ENCODE measurements at regions not wholly inside any gene's neighbourhood (a gene's known extent, or its start where the extent isn't known, plus 50 kb on each side); places are given as distances from the start of the nearest gene placed in this dataset.

DNA sequence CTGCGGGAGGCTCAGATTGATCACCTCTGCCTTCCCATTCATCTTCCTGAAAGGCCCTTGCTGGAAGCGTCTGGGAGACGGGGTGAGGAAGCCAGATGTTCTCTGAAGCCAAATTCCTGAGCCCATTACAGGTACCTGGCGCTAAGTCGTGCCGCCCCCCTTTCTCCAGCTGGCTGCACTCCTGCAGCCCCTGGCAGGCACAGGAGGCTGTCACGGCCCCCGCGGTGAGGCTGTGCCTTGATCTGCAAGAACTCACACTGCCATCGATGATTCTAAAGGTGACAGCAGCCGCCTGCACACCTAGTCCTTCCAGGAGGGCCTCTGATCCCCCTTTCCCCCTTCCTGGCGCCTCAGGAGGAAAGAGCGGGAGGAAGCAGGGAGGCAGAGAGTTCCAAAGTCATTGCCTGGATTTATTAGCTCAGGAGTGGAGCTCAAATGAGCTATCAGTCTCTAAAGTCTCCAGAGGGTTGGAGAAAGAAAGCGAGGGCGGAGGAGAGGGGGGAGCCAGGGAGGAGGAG lies 106.9 kb downstream of the RFLNA start:
- no peak overlapping the region for H3K18ac ChIP-seq (ENCODE audit: insufficient read length, low read depth, low read length)
- no peak overlapping the region for H4K8ac ChIP-seq (replicated peaks; ENCODE audit: insufficient read length, low read depth, low read length)
- no CpG with 5 or more reads among the region's 15 CpGs for WGBS (ENCODE audit: extremely low coverage, insufficient read length, low lambda C conversion rate)
- H3K4me1 ChIP-seq (ENCODE audit: insufficient read depth, low read length): no peaks in the 10 kb centered on the region
- H3K4ac ChIP-seq (ENCODE audit: low read depth, low read length): no peak overlapping the region
- no peak overlapping the region for H4K5ac ChIP-seq (ENCODE audit: insufficient read length, low read depth, low read length)
- no peaks in the 10 kb centered on the region for H3K9me3 ChIP-seq (ENCODE audit: control insufficient read depth, low read depth, low read length)
- no peak overlapping the region for H3K4me2 ChIP-seq (ENCODE audit: insufficient read depth, insufficient read length, low read length)
- H3K4me3 Mint-ChIP-seq: no peak overlapping the region
- no peaks in the 10 kb centered on the region for H3K79me2 ChIP-seq (ENCODE audit: insufficient read depth, low read length)
- H3K27me3 ChIP-seq (ENCODE audit: insufficient read depth, low read length): no peaks in the 10 kb centered on the region
- no peaks in the 10 kb centered on the region for H4K20me1 ChIP-seq (ENCODE audit: control insufficient read depth, insufficient read depth, insufficient read length)
- H2AK5ac ChIP-seq (ENCODE audit: insufficient read length, low read length): no peak overlapping the region
- H2BK12ac ChIP-seq (ENCODE audit: insufficient read length, low read depth, low read length): no peak overlapping the region
- TF ChIP-seq, protein P1, sequence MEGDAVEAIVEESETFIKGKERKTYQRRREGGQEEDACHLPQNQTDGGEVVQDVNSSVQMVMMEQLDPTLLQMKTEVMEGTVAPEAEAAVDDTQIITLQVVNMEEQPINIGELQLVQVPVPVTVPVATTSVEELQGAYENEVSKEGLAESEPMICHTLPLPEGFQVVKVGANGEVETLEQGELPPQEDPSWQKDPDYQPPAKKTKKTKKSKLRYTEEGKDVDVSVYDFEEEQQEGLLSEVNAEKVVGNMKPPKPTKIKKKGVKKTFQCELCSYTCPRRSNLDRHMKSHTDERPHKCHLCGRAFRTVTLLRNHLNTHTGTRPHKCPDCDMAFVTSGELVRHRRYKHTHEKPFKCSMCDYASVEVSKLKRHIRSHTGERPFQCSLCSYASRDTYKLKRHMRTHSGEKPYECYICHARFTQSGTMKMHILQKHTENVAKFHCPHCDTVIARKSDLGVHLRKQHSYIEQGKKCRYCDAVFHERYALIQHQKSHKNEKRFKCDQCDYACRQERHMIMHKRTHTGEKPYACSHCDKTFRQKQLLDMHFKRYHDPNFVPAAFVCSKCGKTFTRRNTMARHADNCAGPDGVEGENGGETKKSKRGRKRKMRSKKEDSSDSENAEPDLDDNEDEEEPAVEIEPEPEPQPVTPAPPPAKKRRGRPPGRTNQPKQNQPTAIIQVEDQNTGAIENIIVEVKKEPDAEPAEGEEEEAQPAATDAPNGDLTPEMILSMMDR (conservative IDR thresholded peaks at IDR 0.05): no peak
- no peak overlapping the region for H3K9ac ChIP-seq (ENCODE audit: extremely low read depth, insufficient read length, low read length)
- no peak overlapping the region for H4K91ac ChIP-seq (ENCODE audit: insufficient read length, low read depth, low read length)
- no peak overlapping the region for H3K27ac ChIP-seq (ENCODE audit: insufficient read length, low read depth, low read length)
- H2BK120ac ChIP-seq (ENCODE audit: low read depth, low read length, poor library complexity, severe bottlenecking): no peak overlapping the region
- peak overlapping the region in 2 of 3 experiments; percentile 74 to 84; a peak in 3 of 7 replicates for H3K27ac Mint-ChIP-seq
- no peak overlapping the region for H2BK5ac ChIP-seq (ENCODE audit: insufficient read length, low read length)
- H2BK20ac ChIP-seq (ENCODE audit: low read depth, low read length, poor library complexity, severe bottlenecking): no peak overlapping the region
- no peaks in the 10 kb centered on the region; a peak in 1 of 5 replicates for H3K9me3 Mint-ChIP-seq
- no peak for DNase-seq
- H3T11ph ChIP-seq (ENCODE audit: low read length): no peak overlapping the region
- H3K23ac ChIP-seq (ENCODE audit: insufficient read length, low read depth, low read length): no peak overlapping the region
- H3K23me2 ChIP-seq (ENCODE audit: insufficient read length, low read depth, low read length, poor library complexity, severe bottlenecking): no peaks in the 10 kb centered on the region
- H2AFZ ChIP-seq (ENCODE audit: low read length): no peak overlapping the region
- peaks cover 18 to 50% (median 47%) of the 10 kb centered on the region in 3 experiments; a peak in 6 of 7 replicates for H3K36me3 Mint-ChIP-seq (ENCODE audit: insufficient read depth in 1 of 3, low read depth in 3 of 3)
- H3K14ac ChIP-seq (ENCODE audit: insufficient read depth, low read length): no peak overlapping the region
- H2BK15ac ChIP-seq (ENCODE audit: low read depth, low read length): no peak overlapping the region
- no peaks in the 10 kb centered on the region for H3K79me1 ChIP-seq (ENCODE audit: insufficient read depth, low read depth, low read length, poor library complexity, severe bottlenecking)
- no peak overlapping the region for H3K56ac ChIP-seq (ENCODE audit: insufficient read length, low read depth, low read length)
- no peaks in the 10 kb centered on the region; the same call in 1 of the 2 replicates for H3K27me3 Mint-ChIP-seq (ENCODE audit: low read depth)
- H3K4me1 Mint-ChIP-seq: peaks cover 15 to 38% of the 10 kb centered on the region in 2 experiments

Measured in H9 (cell line).